Fibroblast of skin of scalp (primary cell): ENCODE measurements at regions not wholly inside any gene's neighbourhood (a gene's known extent, or its start where the extent isn't known, plus 50 kb on each side); places are given as distances from the start of the nearest gene placed in this dataset.
A peak's percentile ranks its signal among the peaks of the same experiment; 100 is the strongest.
"Not testable (repeated sequence)": the region's sequence is repeated elsewhere in the genome, so short reads cannot be mapped to it uniquely, and the experiment has no call there.

Experiments
- DNase-seq: peaks from one replicate; pipeline ENCODE4 v3.0.0-alpha.2; 2013

GRCh38 chr14:71240866-71241520, 333.7 kb downstream of the PCNX1 start:
- DNase-seq: no peak

DNA sequence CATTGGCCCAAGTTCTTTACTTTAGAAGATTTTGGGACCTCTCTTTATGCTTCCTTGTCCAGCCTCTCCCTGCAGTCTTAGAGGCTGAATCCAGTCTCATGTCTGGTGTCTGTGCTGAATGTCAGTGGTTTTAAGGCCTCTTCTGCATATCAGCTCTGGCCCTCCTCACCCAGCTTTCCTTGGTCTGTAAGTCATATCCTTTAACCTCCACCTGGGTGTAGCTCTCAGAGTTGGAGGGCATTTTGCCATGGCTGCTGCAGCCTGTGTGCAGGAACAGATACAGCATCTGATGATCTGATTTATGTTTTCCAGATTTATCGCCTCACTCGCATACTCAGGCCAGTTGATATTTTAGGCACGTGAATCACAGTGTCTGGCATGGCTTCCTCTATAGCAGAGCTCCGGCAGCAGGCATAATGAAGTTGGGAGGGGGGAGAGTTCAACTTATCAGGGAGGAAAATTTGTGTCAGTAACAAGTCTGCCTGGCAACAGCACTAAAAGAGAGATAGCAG, 335.0 kb downstream of the PCNX1 start:
- peak; percentile 82 for DNase-seq

GRCh38 chr14:71243697-71244096, 336.4 kb downstream of the PCNX1 start:
- peak; percentile 93 for DNase-seq

GRCh38 chr14:71244341-71244740, 337.1 kb downstream of the PCNX1 start:
- DNase-seq: peak; percentile 85

GRCh38 chr14:71245659-71246361, 338.6 kb downstream of the PCNX1 start:
- no peak for DNase-seq

GRCh38 chr14:71246539-71246938, 339.3 kb downstream of the PCNX1 start:
- DNase-seq: no peak

GRCh38 chr14:71247106-71247505, 339.8 kb downstream of the PCNX1 start:
- DNase-seq: no peak

- DNase-seq: no peak
Measured at GRCh38 chr14:71248194-71248593, 340.9 kb downstream of the PCNX1 start.

- no peak for DNase-seq
Measured at GRCh38 chr14:71250347-71250746, 343.1 kb downstream of the PCNX1 start.

DNA sequence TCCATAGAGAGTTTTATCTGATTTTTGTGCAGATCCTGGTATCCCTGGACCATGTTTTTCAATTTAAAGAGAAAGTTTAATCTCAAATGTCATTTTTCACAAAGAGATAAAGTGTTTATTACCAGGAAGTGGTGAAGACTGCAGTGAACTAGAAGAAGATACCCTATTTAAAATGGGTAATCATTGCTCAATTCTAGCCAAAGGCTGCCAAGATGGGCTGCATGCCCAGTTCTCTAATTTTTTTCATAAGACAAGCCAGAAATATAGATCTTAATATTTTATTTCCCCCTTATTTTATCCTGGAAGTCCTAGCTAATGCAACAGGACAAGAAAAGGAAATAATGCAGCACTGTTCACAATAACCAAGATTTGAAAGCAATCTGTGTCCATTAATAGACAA, 343.5 kb downstream of the PCNX1 start:
- DNase-seq: no peak

DNA sequence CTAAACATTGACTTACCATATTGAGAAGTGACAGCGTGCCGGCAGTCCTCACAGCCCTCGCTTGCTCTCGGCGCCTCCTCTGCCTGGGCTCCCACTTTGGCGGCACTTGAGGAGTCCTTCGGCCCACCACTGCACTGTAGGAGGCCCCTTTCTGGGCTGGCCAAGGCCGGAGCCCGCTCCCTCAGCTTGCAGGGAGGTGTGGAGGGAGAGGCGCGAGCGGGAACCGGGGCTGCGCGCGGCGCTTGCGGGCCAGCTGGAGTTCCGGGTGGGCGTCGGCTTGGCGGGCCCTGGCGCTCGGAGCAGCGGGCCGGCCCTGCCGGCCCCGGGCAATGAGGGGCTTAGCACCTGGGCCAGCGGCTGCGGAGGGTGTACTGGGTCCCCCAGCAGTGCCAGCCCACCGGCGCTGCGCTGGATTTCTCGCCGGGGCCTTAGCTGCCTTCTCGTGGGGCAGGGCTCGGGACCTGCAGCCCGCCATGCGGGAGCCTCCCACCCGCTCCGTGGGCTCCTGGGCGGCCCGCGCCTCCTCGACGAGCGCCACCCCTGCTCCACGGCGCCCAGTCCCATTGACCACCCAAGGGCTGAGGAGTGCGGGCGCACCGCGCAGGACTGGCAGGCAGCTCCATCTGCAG, 346.9 kb downstream of the PCNX1 start:
- DNase-seq: not testable (repeated sequence)

DNA sequence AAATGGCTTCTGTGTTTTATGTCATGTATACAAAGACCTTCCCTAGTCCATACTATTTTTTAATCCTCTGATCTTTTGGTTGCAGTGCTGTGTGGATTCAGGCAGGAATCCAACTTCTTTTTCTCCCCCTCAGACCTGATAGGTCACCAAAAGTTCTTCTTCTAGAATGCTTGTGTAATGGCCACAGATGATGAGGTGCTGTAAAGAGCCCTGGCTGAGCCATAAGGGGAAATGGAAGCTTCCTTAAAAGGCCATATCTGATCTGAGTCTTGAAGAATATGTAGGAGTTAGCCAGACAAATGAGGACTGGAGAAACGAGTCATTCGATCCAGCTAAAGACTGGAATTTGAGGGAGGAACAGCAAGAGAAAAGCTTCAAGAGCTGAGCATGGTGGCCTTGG, 353.9 kb downstream of the PCNX1 start:
- DNase-seq: peak; percentile 84

DNA sequence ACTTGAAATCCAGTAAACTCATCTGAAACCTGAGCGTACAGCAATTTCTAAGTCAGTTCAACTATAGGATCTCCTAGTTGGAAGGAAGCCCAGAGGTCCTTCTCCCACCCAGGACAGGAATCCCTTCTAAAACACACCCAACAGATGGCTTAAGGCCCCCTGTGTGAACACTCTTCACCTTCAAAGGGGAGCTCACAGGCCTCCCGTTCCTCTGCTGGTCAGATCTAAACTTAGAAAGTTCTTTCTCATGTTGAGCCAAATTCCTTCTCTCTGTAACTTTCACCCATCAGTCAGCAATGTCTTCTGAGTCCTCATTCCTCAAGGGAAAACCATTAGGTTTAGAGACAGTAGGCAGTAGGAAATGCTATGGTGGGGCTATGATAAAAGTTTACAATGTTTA, 355.2 kb downstream of the PCNX1 start:
- peak; percentile 48 for DNase-seq

DNA sequence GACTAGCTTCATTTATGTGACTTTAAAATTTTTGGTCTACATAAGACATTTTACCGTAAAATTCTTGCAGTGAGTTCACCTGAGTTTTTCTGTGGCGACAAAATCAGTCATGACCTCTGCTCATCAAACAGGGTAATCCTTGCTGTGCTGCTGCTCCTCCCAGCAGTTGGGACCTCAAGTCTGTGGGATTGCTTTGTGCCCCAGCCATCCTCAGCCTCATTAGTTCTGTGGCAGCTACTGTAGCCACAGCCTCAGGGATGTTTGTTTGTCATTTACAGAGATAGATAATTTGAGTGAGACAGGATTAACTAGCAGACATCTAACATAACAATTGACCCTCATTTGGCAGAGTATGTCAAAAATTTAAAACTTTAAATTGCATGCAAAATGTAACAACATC, 357.0 kb downstream of the PCNX1 start:
- DNase-seq: no peak

GRCh38 chr14:71267007-71267513, 359.8 kb downstream of the PCNX1 start:
- DNase-seq: peak; percentile 30

DNA sequence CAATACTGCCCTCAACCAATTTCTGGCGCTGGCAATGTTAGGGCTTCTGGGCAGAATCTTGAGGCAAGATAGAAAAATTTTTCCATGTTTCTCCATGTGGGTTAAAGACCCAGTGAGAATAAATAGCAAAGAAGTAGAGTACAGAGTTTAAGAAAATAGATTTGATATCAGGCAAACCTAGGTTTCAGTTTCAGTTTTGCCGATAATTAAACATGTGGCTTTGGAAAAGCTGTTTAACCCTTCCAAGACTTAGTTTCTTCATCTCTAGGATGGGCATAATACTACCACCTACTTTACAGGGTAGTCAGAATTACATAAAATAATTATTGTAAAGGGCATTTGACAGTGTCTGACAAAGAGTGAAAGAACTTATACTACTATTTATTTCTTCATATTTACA, 360.4 kb downstream of the PCNX1 start:
- DNase-seq: no peak

DNA sequence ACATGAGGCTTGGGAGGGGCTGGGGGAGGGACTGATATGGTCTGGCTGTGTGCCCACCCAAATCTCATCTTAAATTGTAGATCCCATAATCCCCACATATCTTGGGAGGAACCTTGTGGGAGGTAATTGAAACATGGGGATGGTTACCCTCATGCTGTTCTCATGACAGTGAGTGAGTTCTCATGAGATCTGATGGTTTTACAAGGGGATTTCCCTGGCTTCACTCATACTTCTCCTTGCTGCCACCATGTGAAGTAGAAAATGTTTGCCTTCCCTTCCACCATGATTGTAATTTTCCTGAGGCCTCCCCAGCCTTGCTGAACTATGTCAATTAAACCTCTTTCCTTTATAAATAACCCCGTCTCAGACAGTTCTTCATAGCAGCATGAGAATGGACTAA, 362.9 kb downstream of the PCNX1 start:
- DNase-seq: no peak

DNA sequence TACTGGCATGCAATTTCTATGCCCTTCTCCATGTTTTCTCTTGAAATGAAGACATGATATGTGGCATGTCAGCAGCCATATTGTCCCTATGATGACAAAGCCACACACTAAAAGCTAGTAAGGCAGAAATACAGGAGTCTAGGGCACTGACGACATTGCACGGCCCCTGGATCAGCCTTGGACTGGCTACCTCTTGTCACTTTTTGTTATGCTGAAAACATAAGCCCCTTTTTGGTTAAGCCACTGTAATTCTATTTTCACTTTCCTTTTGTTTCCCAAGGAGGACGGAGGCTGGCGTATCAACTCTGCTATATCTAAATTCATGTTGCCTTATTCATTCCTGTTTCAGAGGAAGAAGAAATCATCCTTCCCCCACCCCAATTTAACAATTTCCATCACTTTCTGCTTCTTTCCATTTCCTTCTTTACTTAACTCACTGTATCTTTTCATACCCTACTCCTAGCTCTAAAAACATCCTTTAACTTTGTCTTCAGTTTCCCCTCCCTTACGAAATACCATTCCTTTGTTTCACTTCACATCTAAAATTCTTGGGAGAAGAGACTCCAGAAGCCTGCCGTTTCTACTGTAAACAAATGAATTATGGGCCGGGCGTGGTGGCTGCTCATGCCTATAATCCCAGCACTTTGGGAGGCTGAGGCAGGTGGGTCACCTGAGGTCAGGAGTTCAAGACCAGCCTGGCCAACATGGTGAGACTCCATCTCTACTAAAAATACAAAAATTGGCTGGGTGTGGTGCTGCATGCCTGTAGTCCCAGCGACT, 364.1 kb downstream of the PCNX1 start:
- no peak for DNase-seq

GRCh38 chr14:71273366-71273765, 366.1 kb downstream of the PCNX1 start:
- no peak for DNase-seq

- DNase-seq: no peak
Measured at GRCh38 chr14:71284048-71284447, 376.8 kb downstream of the PCNX1 start.

GRCh38 chr14:71286126-71286525, 378.9 kb downstream of the PCNX1 start:
- DNase-seq: no peak

DNA sequence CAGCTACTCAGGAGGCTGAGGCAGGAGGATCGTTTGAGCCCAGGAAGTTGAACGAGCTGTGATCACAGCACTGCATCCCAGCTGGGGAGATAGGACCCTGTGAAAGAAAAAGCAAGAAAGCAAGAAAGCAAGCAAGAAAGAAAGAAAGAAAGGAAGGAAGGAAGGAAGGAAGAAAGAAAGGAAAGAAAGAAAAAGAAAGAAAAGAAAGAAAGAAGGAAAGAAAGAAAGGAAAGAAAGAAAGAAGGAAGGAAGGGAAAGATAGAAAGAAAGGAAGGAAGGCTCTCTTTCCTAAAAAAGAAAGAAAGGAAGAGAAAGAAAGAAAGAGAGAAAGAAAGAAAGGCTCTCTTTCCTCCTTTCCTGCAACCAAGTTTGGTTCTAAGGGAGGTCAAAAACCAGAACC, 380.3 kb downstream of the PCNX1 start:
- DNase-seq: no peak

GRCh38 chr14:71289536-71289935, 382.3 kb downstream of the PCNX1 start:
- no peak for DNase-seq
